H1 (cell line): ENCODE measurements at regions not wholly inside any gene's neighbourhood (a gene's known extent, or its start where the extent isn't known, plus 50 kb on each side); places are given as distances from the start of the nearest gene placed in this dataset.
A peak's percentile ranks its signal among the peaks of the same experiment; 100 is the strongest.

ENCODE experiments used
- BCL11A ChIP-seq, 2 experiments: IDR thresholded peaks; one replicate each; pipeline ENCODE4 v1.6.1; 2011; ENCODE audit warnings: low read depth in 2 of 2, low read length in 2 of 2, mild to moderate bottlenecking in 2 of 2
- CHD1 ChIP-seq: IDR thresholded peaks from 2 replicates; pipeline ENCODE4 v1.6.1; 2012; ENCODE audit warnings: low read depth, low read length, improper control_type of control experiment
- EP300 ChIP-seq, 2 experiments: IDR thresholded peaks; 1 replicate in 1 of 2; 2 replicates in 1 of 2; pipeline ENCODE4 v1.6.1; 2011 to 2012; ENCODE audit warnings: low read depth in 2 of 2, low read length in 2 of 2, mild to moderate bottlenecking in 2 of 2, borderline replicate concordance in 1 of 2, inconsistent platforms in 1 of 2, moderate library complexity in 1 of 2
- GABPA ChIP-seq: IDR thresholded peaks from 2 replicates; pipeline ENCODE4 v1.6.1; 2011; ENCODE audit warnings: mild to moderate bottlenecking, low read length, moderate library complexity, borderline replicate concordance; ENCODE audit not compliant: insufficient read depth
- GTF2F1 ChIP-seq: IDR thresholded peaks from 2 replicates; pipeline ENCODE4 v1.6.1; 2012; ENCODE audit warnings: low read depth, low read length, improper control_type of control experiment, borderline replicate concordance
- JUND ChIP-seq: IDR thresholded peaks from 2 replicates; pipeline ENCODE4 v1.6.1; 2011; ENCODE audit warnings: mild to moderate bottlenecking, improper control_type of control experiment, low read length
- NRF1 ChIP-seq: IDR thresholded peaks from 2 replicates; pipeline ENCODE4 v1.6.1; 2011; ENCODE audit warnings: mild to moderate bottlenecking, low read depth, low read length, improper control_type of control experiment
- TF ChIP-seq, protein P1 (sequence below): fragments of 300-600 bp; sonication (generic); IDR thresholded peaks from 2 replicates; pipeline ENCODE4 v1.7.1; 2012; ENCODE audit warnings: low read length, moderate library complexity, mild to moderate bottlenecking, inconsistent platforms; ENCODE audit not compliant: insufficient replicate concordance
- TF ChIP-seq, protein P2 (sequence below): IDR thresholded peaks from 2 replicates; pipeline ENCODE4 v1.6.1; 2012; ENCODE audit warnings: inconsistent platforms
- TF ChIP-seq, protein P3 (sequence below): IDR thresholded peaks from 2 replicates; pipeline ENCODE4 v1.6.1; 2012; ENCODE audit warnings: low read length, inconsistent platforms

DNA sequence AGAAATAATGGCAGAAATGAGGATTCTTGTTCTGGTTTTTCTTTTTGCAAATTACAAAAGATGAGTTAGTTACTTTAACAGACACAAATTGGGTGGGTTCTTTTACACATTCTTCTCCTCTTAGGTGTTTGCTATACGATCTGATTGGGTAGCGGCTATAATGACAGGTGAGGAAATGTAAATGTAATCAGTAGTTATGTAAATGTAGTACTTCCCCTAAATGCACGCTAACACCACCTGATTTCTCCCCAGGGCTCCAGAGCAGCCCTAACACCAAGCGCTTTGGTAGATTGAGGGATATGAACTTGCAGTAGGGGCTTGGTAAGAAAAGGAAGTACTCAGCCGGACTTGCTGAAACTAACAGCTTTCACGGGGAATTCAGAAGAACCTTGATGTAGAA, 499.4 kb upstream of the NOX3 start (continued):
- TF ChIP-seq EP300 (IDR thresholded peaks at IDR 0.05; ENCODE audit: borderline replicate concordance in 1 of 2, low read depth in 2 of 2, low read length in 2 of 2) (peak in 1 of 2 experiments; percentile 56; a peak in 1 of 3 replicates), BCL11A (IDR thresholded peaks at IDR 0.05; ENCODE audit: low read depth in 2 of 2, low read length in 2 of 2) (no peak), JUND (peak; percentile 79), CHD1 (no peak), GABPA (no peak), GTF2F1 (no peak), NRF1 (no peak)
- TF ChIP-seq, protein P1, sequence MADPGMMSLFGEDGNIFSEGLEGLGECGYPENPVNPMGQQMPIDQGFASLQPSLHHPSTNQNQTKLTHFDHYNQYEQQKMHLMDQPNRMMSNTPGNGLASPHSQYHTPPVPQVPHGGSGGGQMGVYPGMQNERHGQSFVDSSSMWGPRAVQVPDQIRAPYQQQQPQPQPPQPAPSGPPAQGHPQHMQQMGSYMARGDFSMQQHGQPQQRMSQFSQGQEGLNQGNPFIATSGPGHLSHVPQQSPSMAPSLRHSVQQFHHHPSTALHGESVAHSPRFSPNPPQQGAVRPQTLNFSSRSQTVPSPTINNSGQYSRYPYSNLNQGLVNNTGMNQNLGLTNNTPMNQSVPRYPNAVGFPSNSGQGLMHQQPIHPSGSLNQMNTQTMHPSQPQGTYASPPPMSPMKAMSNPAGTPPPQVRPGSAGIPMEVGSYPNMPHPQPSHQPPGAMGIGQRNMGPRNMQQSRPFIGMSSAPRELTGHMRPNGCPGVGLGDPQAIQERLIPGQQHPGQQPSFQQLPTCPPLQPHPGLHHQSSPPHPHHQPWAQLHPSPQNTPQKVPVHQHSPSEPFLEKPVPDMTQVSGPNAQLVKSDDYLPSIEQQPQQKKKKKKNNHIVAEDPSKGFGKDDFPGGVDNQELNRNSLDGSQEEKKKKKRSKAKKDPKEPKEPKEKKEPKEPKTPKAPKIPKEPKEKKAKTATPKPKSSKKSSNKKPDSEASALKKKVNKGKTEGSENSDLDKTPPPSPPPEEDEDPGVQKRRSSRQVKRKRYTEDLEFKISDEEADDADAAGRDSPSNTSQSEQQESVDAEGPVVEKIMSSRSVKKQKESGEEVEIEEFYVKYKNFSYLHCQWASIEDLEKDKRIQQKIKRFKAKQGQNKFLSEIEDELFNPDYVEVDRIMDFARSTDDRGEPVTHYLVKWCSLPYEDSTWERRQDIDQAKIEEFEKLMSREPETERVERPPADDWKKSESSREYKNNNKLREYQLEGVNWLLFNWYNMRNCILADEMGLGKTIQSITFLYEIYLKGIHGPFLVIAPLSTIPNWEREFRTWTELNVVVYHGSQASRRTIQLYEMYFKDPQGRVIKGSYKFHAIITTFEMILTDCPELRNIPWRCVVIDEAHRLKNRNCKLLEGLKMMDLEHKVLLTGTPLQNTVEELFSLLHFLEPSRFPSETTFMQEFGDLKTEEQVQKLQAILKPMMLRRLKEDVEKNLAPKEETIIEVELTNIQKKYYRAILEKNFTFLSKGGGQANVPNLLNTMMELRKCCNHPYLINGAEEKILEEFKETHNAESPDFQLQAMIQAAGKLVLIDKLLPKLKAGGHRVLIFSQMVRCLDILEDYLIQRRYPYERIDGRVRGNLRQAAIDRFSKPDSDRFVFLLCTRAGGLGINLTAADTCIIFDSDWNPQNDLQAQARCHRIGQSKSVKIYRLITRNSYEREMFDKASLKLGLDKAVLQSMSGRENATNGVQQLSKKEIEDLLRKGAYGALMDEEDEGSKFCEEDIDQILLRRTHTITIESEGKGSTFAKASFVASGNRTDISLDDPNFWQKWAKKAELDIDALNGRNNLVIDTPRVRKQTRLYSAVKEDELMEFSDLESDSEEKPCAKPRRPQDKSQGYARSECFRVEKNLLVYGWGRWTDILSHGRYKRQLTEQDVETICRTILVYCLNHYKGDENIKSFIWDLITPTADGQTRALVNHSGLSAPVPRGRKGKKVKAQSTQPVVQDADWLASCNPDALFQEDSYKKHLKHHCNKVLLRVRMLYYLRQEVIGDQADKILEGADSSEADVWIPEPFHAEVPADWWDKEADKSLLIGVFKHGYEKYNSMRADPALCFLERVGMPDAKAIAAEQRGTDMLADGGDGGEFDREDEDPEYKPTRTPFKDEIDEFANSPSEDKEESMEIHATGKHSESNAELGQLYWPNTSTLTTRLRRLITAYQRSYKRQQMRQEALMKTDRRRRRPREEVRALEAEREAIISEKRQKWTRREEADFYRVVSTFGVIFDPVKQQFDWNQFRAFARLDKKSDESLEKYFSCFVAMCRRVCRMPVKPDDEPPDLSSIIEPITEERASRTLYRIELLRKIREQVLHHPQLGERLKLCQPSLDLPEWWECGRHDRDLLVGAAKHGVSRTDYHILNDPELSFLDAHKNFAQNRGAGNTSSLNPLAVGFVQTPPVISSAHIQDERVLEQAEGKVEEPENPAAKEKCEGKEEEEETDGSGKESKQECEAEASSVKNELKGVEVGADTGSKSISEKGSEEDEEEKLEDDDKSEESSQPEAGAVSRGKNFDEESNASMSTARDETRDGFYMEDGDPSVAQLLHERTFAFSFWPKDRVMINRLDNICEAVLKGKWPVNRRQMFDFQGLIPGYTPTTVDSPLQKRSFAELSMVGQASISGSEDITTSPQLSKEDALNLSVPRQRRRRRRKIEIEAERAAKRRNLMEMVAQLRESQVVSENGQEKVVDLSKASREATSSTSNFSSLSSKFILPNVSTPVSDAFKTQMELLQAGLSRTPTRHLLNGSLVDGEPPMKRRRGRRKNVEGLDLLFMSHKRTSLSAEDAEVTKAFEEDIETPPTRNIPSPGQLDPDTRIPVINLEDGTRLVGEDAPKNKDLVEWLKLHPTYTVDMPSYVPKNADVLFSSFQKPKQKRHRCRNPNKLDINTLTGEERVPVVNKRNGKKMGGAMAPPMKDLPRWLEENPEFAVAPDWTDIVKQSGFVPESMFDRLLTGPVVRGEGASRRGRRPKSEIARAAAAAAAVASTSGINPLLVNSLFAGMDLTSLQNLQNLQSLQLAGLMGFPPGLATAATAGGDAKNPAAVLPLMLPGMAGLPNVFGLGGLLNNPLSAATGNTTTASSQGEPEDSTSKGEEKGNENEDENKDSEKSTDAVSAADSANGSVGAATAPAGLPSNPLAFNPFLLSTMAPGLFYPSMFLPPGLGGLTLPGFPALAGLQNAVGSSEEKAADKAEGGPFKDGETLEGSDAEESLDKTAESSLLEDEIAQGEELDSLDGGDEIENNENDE, result peak; percentile 23
- TF ChIP-seq, protein P2, sequence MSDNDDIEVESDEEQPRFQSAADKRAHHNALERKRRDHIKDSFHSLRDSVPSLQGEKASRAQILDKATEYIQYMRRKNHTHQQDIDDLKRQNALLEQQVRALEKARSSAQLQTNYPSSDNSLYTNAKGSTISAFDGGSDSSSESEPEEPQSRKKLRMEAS, result 0 out of 2 replicates have a peak, but pooled peaks have one; percentile 17
- TF ChIP-seq, protein P3, sequence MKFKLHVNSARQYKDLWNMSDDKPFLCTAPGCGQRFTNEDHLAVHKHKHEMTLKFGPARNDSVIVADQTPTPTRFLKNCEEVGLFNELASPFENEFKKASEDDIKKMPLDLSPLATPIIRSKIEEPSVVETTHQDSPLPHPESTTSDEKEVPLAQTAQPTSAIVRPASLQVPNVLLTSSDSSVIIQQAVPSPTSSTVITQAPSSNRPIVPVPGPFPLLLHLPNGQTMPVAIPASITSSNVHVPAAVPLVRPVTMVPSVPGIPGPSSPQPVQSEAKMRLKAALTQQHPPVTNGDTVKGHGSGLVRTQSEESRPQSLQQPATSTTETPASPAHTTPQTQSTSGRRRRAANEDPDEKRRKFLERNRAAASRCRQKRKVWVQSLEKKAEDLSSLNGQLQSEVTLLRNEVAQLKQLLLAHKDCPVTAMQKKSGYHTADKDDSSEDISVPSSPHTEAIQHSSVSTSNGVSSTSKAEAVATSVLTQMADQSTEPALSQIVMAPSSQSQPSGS, result peak; percentile 86; the same call in 1 of the 2 replicates
